Retinal pigment epithelial cell (primary cell): ENCODE measurements at regions not wholly inside any gene's neighbourhood (a gene's known extent, or its start where the extent isn't known, plus 50 kb on each side); places are given as distances from the start of the nearest gene placed in this dataset.

Experiments
- DNase-seq: peaks from one replicate; pipeline ENCODE4 v3.0.0-alpha.2; 2010; ENCODE audit warnings: low read depth
- H3K4me3 ChIP-seq: 2 replicates; pipeline ENCODE4 v1.5.1; 2011; ENCODE audit warnings: mild to moderate bottlenecking, low read length, control low read depth, moderate library complexity
- TF ChIP-seq, protein P1 (sequence below): conservative IDR thresholded peaks from 2 replicates; pipeline ENCODE4 v1.5.1; 2011; ENCODE audit warnings: low read depth, low read length, control low read depth, inconsistent platforms

DNA sequence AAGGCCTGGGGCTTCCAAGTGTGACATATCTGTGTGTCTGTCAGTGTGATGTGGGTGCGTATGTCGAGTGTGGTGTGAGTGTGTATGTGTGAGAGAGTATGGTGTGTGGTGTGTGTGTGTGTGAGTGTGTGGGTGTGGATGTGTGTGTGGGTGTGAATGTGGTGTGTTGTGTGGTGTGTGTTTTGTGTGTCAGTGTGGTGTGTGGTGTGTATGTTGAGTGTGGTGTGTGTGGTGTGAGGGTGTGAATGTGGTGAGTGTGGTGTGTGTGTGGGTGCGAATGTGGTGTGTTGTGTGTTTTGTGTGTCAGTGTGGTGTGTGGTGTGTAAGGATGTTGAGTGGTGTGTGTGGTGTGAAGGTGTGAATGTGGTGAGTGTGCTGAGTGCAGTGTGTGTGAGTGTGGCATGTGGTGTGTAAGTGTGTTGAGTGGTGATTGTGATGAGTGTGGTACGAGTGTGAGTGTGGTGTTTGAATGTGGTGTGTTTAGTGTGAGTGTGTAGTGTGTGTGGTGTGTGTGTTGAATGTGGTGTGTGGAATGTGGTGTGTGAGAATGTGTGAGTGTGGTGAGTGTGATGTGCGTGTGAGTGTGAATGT is 61.6 kb upstream of the SORCS2 start:
- no peak overlapping the region for H3K4me3 ChIP-seq
- TF ChIP-seq, protein P1, sequence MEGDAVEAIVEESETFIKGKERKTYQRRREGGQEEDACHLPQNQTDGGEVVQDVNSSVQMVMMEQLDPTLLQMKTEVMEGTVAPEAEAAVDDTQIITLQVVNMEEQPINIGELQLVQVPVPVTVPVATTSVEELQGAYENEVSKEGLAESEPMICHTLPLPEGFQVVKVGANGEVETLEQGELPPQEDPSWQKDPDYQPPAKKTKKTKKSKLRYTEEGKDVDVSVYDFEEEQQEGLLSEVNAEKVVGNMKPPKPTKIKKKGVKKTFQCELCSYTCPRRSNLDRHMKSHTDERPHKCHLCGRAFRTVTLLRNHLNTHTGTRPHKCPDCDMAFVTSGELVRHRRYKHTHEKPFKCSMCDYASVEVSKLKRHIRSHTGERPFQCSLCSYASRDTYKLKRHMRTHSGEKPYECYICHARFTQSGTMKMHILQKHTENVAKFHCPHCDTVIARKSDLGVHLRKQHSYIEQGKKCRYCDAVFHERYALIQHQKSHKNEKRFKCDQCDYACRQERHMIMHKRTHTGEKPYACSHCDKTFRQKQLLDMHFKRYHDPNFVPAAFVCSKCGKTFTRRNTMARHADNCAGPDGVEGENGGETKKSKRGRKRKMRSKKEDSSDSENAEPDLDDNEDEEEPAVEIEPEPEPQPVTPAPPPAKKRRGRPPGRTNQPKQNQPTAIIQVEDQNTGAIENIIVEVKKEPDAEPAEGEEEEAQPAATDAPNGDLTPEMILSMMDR, result no peak
- DNase-seq, result no peak

DNA sequence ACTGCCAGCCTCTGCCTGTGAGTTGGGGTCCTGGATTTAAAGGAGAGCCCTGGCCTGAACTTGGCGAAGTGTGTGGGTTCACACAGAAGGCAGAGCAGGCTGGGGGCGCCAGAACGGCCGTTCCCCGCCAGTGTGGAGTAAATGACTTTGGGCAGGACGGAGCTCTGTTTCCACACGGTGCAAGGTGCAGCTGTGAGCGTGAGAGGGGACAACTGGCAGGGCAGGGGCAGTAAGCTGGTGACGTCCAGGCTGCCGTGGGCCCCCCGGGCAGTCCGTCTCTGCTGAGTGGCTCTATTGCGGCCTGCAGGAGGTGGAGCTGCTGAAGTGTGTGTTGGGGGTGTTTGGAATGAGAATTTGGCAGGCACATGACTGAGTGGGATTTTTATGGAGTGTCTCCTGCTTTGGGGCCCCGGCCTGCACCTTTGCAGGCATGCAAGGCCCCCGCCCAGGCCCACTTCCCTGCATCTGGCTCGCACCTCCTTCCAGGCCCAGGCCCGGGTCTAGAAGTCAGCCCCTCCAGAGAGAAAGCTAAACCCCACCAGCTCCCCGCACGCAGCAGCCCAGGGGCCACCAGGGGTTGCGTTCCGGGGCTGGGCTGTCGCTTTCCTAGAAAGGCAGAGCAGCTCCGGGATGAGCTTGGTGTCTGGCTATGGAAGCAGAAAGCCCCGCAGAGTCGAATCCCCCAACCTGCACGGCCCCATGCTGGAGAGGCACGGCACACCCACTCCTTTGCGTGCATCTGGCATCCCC is 62.2 kb upstream of the GRPEL1 start:
- no peak overlapping the region for H3K4me3 ChIP-seq
- no peak for DNase-seq
- TF ChIP-seq, protein P1, result no peak

DNA sequence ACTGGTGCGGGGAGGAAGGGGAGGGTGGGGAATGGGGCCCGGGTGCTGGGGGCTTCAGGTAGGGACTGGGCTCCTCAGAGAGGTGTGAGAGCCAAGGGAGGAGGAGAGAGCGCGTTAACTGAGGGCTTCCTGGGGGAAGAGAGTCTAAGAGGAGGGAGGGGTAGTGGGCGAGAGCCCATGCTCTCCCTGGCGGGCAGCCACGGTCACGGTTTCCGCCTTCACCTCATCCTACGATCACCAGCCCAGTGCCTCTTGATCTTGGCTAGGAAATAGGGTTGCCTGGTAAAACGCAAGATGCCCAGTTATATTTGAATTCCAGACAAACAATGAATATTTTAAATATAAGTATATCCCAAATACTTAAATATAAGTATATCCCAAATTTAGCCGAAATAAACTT is 60.8 kb upstream of the GRPEL1 start:
- TF ChIP-seq, protein P1, result no peak
- DNase-seq, result no peak
- no peak overlapping the region for H3K4me3 ChIP-seq

DNA sequence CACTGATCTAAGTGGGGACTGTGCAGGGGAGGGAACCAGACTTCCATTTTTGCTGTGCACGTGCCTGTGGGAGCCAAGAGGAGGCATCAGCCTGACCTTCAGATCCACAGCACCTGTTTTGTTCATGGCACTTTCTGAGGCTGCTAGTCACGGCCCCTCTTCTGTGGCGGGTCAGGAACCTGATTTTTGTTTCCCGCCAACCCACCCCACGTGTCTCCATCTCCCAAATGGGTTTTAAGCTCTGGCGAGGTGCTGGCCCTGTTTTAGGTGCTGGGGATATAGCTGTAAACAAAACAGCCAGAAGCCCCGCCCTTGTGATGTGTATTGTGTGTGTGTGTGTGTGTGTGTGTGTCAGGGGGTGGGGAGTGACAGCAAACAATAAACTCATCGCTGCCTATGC is 60.4 kb upstream of the GRPEL1 start:
- TF ChIP-seq, protein P1, result no peak
- H3K4me3 ChIP-seq, result no peak overlapping the region
- no peak for DNase-seq

DNA sequence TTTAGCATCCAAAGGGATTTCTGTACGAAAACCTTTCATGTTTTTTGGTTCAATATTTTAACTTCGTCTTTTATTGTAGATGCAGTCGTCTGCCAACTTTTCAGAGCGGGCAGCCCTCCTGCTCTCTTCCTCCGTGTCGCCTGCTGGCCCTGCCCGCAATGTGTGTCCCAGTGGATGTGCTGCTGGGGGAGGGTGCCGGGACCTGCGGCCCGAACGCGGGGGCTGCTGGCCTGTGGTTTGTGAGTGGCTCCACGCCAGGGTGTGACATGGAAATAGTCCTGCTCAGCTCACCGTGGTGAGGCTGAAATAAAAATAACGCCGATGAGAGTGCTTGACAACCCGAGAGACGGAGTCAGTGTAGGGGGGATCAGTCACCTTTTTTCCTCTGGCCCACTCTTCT is 59.7 kb upstream of the GRPEL1 start:
- H3K4me3 ChIP-seq, result no peak overlapping the region
- TF ChIP-seq, protein P1, result no peak
- no peak for DNase-seq

DNA sequence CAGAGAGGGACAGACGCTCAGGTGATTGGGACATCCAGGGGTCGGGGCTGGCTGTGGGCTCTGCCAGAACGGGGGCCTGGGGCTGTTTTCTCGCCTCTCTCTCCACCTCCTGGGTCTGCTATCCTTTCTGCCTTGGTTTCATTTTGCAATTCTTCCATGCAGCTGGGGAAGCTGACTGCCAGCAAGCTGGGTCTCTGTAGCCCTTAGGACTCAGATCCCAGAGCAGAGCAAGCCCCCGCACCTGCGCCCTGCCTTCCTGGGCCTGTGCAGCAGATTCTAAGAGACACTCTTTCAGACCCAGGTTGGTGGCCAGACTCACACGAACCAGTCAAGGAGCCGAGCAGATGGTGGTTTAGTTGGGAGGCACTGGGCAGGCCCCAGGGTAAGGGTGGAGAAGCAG is 59.1 kb upstream of the GRPEL1 start:
- no peak for DNase-seq
- no peak overlapping the region for H3K4me3 ChIP-seq
- TF ChIP-seq, protein P1, result no peak
